ENCODE measurements at regions not wholly inside any gene's neighbourhood (a gene's known extent, or its start where the extent isn't known, plus 50 kb on each side); places are given as distances from the start of the nearest gene placed in this dataset.

- DNase-seq (ENCODE audit: low spot score) (no peak), ATAC-seq (no peak)
- POLR2A ChIA-PET: interaction anchor here (1.0 to 1.6 kb wide), 2 partner anchors 9 to 74 kb away, joined by 4 read pairs; no protein-coding TSS in a partner anchor
- H3K4me1 Mint-ChIP-seq: peaks cover 60% of the 10 kb centered on the region
- no peak overlapping the region for H3K27ac Mint-ChIP-seq
- H3K27me3 Mint-ChIP-seq (ENCODE audit: low read depth): peaks cover 33% of the 10 kb centered on the region
- TF ChIP-seq SP1 (CRISPR knock-in tag; conservative IDR thresholded peaks at IDR 0.05) (no peak), PREB (CRISPR knock-in tag; IDR thresholded peaks at IDR 0.05; ENCODE audit: borderline replicate concordance) (no peak), GABPB1 (CRISPR knock-in tag; IDR thresholded peaks at IDR 0.05) (no peak), NR2C2 (CRISPR knock-in tag; IDR thresholded peaks at IDR 0.05) (no peak), FOXK1 (CRISPR knock-in tag; IDR thresholded peaks at IDR 0.05) (no peak), NFYB (CRISPR knock-in tag; conservative IDR thresholded peaks at IDR 0.05; ENCODE audit: low read depth) (no peak), ZNF416 (CRISPR knock-in tag; IDR thresholded peaks at IDR 0.05) (no peak), ELF4 (CRISPR knock-in tag; IDR thresholded peaks at IDR 0.05; ENCODE audit: low read depth) (no peak), CREM (CRISPR knock-in tag; IDR thresholded peaks at IDR 0.05) (no peak), PRRX2 (CRISPR knock-in tag; IDR thresholded peaks at IDR 0.05) (no peak), EMX1 (CRISPR knock-in tag; IDR thresholded peaks at IDR 0.05) (no peak), ZNF317 (CRISPR knock-in tag; IDR thresholded peaks at IDR 0.05; ENCODE audit: borderline replicate concordance, low read depth) (no peak), ZNF281 (CRISPR knock-in tag; IDR thresholded peaks at IDR 0.05) (no peak)
- TF ChIP-seq, protein P1, sequence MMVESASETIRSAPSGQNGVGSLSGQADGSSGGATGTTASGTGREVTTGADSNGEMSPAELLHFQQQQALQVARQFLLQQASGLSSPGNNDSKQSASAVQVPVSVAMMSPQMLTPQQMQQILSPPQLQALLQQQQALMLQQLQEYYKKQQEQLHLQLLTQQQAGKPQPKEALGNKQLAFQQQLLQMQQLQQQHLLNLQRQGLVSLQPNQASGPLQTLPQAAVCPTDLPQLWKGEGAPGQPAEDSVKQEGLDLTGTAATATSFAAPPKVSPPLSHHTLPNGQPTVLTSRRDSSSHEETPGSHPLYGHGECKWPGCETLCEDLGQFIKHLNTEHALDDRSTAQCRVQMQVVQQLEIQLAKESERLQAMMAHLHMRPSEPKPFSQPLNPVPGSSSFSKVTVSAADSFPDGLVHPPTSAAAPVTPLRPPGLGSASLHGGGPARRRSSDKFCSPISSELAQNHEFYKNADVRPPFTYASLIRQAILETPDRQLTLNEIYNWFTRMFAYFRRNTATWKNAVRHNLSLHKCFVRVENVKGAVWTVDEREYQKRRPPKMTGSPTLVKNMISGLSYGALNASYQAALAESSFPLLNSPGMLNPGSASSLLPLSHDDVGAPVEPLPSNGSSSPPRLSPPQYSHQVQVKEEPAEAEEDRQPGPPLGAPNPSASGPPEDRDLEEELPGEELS (CRISPR knock-in tag; IDR thresholded peaks at IDR 0.05): no peak
- TF ChIP-seq, protein P2, sequence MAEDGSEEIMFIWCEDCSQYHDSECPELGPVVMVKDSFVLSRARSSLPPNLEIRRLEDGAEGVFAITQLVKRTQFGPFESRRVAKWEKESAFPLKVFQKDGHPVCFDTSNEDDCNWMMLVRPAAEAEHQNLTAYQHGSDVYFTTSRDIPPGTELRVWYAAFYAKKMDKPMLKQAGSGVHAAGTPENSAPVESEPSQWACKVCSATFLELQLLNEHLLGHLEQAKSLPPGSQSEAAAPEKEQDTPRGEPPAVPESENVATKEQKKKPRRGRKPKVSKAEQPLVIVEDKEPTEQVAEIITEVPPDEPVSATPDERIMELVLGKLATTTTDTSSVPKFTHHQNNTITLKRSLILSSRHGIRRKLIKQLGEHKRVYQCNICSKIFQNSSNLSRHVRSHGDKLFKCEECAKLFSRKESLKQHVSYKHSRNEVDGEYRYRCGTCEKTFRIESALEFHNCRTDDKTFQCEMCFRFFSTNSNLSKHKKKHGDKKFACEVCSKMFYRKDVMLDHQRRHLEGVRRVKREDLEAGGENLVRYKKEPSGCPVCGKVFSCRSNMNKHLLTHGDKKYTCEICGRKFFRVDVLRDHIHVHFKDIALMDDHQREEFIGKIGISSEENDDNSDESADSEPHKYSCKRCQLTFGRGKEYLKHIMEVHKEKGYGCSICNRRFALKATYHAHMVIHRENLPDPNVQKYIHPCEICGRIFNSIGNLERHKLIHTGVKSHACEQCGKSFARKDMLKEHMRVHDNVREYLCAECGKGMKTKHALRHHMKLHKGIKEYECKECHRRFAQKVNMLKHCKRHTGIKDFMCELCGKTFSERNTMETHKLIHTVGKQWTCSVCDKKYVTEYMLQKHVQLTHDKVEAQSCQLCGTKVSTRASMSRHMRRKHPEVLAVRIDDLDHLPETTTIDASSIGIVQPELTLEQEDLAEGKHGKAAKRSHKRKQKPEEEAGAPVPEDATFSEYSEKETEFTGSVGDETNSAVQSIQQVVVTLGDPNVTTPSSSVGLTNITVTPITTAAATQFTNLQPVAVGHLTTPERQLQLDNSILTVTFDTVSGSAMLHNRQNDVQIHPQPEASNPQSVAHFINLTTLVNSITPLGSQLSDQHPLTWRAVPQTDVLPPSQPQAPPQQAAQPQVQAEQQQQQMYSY (CRISPR knock-in tag; IDR thresholded peaks at IDR 0.05): no peak
- TF ChIP-seq, protein P3, sequence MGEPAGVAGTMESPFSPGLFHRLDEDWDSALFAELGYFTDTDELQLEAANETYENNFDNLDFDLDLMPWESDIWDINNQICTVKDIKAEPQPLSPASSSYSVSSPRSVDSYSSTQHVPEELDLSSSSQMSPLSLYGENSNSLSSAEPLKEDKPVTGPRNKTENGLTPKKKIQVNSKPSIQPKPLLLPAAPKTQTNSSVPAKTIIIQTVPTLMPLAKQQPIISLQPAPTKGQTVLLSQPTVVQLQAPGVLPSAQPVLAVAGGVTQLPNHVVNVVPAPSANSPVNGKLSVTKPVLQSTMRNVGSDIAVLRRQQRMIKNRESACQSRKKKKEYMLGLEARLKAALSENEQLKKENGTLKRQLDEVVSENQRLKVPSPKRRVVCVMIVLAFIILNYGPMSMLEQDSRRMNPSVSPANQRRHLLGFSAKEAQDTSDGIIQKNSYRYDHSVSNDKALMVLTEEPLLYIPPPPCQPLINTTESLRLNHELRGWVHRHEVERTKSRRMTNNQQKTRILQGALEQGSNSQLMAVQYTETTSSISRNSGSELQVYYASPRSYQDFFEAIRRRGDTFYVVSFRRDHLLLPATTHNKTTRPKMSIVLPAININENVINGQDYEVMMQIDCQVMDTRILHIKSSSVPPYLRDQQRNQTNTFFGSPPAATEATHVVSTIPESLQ (CRISPR knock-in tag; IDR thresholded peaks at IDR 0.05): no peak
- TF ChIP-seq, protein P4, sequence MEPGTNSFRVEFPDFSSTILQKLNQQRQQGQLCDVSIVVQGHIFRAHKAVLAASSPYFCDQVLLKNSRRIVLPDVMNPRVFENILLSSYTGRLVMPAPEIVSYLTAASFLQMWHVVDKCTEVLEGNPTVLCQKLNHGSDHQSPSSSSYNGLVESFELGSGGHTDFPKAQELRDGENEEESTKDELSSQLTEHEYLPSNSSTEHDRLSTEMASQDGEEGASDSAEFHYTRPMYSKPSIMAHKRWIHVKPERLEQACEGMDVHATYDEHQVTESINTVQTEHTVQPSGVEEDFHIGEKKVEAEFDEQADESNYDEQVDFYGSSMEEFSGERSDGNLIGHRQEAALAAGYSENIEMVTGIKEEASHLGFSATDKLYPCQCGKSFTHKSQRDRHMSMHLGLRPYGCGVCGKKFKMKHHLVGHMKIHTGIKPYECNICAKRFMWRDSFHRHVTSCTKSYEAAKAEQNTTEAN (CRISPR knock-in tag; IDR thresholded peaks at IDR 0.05): no peak
- TF ChIP-seq, protein P5, sequence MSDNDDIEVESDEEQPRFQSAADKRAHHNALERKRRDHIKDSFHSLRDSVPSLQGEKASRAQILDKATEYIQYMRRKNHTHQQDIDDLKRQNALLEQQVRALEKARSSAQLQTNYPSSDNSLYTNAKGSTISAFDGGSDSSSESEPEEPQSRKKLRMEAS (CRISPR knock-in tag; IDR thresholded peaks at IDR 0.05): no peak
- H3K36me3 Mint-ChIP-seq: no peaks in the 10 kb centered on the region
- no peak overlapping the region for H3K4me3 Mint-ChIP-seq
- CTCF ChIA-PET: interaction anchor here (0.6 to 2.3 kb wide), 3 partner anchors 8 to 13 kb away, joined by 3 to 10 read pairs (median 3); no protein-coding TSS in a partner anchor
- no peaks in the 10 kb centered on the region for H3K9me3 Mint-ChIP-seq
These were observed 66.7 kb upstream of the ACOT11 start for GRCh38 chr1:54481201-54481884.
